HG03139 (cell line): ENCODE measurements at regions not wholly inside any gene's neighbourhood (a gene's known extent, or its start where the extent isn't known, plus 50 kb on each side); places are given as distances from the start of the nearest gene placed in this dataset.

ENCODE experiments used
- ATAC-seq: cut with Tn5 transposase; IDR thresholded peaks from one replicate; pipeline ENCODE4 v1.9.1; 2021; ENCODE audit not compliant: unreplicated experiment

DNA sequence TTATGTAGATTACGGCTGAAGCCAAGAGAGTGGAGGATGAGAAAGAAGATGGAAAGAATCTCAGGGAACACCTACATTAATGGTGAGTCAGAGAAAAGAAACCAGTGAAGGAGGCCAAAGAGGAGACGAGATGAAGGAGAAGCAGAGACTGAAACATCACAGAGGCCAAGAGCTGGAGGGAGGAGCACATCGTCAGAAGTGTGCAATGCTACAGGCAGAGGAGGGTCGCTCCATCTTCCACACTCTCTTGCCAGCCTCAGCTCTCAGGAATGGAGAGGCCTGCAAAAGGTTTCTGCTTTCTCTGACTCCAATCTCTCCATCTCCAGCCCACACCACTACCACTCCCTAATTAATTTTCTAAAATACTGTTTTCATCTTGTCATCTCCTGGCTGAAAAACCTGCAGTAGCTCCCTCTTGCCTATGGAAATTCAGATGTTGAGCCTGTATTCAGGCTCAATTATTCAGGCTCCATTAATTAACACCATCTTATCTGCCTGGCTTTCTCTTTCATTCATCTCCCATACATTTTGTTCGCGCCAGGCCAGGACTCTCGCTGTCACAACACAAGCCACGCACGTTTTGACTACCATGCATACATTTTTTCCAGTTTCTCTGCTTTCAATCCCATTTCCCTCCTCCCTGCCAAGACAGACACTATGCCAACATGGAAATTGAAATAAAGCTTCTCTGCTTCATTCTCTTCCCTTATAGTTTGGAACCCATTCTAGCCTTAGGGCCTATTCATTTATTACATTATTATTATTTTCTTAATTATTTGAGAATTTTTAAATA, 165.8 kb downstream of the INHBA start:
- no peak for ATAC-seq

DNA sequence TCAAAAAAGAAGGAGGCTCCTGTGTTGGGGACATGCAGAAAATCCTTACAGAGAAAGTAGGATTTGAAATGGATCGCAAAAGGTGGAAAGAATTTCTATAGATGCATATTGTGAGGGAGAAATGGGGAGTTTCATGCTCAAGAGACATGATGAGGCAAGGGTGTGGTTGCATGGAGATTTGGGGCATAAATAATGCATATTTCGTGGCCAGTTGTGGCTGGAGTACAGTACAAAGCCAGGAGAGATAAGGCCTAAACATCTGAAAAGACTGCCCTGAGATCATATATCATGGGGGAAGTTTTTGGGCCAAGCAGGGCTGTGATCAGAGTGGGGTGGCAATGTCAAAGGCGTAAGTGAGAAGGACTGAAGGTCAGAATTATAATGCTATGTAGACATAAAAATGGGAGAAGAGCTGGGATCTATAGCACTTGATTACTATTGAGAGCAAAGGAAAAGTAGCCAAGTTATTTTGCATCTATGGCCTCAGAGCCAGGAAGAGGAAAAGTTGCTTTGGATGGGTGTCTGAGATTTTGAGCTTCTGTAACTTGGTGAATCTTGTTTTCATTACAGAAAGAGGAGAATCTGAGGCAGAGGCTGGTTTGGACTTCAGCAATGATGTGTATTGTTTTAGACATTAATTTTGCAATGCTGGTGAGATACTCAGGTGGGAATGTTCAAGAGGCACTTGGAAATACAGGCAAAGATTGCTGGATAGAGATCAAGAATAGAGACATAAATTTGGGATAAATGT, 166.6 kb downstream of the INHBA start:
- ATAC-seq = no peak

DNA sequence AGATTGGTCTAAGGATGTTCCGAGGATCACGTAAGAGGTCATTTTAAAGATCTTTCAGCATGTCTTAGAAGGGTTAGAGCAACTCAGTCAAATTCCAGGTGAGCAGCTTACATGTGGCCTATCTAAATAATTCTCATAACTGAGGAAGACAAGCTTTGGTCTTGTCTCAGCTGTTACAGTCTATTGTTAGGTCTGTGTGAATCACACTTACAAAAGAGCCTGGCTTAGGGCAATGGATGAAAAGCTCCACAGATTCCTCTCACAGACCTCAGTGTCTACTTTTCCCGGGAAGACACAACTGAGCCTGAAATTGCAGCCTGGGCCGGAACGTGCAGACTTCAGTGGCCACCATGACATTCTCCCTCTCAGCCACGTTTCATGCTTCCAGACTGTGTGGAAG, 173.1 kb downstream of the INHBA start:
- ATAC-seq = no peak

DNA sequence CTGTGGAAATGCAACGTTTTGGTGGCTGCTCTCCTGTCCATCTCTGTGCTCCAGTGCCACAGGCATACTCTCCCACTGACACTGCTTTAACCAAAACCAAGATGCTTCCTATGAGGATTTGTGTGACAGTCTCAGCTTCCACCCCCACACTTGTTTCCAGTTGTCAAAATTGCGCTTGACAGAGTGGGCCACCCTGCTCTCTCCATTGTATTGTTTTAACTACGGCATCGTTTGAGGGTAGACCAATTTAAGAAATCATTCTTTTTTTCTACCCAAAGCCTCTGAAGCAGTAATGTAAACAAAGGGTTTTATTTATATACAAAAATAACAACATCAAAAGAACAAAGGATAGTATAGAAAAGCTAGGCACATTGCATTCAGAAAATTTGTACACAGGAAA, 178.0 kb downstream of the INHBA start:
- ATAC-seq = no peak

DNA sequence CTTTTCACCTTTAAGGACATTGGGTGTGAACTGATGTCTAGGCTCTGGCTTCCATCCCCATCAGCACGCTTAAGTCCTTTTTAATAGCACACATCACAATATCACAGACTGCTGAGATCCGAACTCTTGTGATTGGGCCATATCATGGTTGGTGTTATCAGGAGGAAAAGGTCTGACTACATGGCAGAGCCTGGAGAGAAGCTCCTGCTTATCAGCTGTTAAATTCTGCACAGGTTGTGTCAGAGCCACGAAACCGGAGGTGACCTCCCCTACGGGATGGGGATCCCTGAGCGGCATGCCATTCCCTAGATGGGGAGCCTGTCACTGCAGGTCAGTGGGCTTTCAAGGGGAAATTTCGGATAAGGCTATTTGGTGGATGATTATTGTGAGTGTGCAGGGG, 182.4 kb downstream of the INHBA start:
- no peak for ATAC-seq

DNA sequence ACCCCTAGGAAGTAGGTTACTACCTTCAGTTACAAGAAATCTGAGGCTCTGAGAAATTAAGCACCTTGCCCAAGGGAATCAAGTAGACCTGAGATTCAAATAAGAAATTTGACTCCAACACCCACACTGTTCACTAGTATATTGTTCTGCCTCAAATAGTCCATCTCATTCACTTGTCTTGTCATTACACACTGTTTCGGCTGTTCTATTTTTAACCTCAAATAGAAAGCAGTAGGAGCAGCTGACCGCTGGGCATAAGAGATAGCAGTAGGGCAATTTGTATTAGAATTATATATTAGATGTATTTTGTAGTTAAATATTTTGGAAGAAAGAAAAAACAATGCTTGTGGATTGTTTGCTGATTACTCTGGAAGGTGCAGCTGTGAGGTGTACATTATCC, 185.1 kb downstream of the INHBA start:
- no peak for ATAC-seq

DNA sequence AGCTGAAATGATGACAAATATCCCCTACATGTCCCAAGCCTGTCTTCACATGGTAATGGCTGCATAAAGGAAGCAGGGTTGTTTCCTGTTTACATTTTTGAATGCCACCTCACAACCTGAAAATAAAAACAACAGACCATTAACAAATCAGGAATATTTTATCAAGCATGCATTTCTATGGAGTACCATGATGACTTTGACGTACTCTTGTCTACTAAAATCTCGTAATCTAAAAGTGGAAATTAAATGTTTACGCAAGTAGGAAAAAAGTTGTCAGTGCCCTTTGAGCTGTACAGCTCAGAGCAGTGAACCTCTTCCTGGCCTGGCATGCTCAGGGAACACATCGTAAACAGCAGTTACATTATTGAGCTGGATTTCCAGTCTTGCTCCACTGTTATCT, 194.1 kb downstream of the INHBA start:
- no peak for ATAC-seq

DNA sequence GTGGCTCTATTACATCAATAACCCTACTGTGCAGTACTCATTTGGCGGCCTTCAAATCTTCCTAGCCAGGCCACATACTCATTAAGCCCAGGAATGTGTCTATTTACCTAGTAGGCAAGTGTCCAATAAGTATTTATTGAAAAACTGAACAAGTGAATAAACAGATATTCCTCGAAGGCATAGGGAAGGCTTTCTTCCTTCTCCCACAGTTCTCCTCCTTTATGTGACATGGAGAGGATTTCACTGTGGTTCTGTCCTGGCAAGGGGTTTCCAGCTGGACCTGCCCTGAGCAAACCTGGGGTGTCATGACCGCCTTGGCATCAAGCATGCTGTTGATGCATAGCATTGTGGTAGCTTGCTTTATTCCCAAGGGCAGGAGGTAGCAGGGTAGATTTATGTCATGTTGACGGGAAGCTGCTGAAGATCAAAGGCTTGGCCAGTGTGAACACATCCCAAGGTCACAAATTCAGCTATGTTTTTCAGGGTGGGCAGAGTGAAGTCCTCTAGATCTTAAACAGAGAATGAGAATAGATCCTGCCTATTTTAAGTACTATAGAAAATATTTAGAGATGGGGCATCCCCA, 195.1 kb downstream of the INHBA start:
- ATAC-seq = no peak

DNA sequence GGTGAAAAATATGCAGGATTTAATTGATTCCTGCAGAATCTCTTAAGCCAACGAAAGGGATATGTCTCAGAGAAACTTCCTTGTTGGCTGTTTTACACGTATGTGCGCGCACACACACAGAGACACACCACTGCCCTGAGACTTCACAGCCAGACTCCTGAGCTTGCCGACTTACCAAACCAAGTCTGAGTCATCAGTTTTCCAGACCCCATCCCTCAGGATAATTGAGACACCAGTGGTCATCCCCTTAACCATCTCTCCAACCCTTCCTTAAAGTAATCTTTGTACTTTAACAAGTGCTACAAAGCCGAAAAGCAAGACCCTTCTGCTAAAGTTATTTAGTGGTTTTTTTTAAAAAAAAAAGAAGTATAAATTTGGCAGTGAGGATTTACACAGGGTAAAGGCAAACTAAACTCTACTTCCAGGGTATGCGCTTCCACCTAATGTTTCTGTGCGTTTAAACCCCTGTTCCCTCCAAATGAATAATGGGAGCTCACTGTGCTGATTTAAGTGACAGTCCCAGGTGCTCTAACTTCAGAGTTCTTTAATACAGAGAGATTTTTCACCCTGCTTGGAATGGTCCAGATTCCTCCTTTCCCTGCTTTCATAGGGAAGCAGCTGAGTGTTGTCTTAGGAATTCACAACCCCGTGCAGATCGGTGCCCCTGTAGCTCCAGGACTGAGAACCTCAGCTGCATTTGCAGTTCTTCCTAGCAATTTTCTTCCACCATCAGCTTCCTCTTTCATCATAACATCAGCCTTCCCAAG, 198.5 kb downstream of the INHBA start:
- ATAC-seq = no peak

DNA sequence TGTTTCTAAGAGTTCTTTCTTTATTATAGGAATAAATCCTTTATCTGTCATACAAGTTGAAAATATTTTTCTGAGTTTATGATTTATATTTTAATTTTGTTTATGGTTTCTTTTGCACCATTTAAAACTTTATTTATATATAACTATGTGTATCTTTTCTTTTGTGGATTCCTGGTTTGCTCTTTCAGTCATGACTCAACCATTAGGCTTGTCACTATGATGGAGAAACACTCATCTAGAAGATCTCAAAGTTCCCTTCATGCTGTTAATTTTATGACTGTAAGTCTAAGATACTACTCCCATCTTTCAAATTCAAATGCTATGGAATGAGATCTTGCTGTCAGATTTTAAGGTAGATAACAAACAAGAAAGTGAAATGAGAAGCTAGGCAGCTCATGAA, 199.5 kb downstream of the INHBA start:
- ATAC-seq = no peak

DNA sequence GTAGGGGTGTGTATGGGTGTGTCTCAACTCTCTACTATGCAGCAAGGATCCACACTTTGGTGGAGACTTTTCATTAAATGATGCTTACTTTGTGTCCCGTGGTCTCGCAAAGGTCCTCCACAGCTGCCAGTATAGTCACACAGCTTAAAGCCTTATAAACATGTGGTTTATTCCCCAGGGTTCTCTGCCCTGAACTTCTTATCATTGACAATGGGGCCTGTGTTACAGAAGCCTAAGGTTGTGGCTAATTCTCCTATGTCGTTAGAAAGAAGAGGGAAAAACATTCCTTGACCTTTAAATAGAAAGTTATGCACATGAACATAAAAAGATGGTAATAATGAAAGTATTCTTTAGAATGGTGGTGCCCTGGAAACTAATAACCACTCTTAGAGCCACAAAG, 201.4 kb downstream of the INHBA start:
- no peak for ATAC-seq

DNA sequence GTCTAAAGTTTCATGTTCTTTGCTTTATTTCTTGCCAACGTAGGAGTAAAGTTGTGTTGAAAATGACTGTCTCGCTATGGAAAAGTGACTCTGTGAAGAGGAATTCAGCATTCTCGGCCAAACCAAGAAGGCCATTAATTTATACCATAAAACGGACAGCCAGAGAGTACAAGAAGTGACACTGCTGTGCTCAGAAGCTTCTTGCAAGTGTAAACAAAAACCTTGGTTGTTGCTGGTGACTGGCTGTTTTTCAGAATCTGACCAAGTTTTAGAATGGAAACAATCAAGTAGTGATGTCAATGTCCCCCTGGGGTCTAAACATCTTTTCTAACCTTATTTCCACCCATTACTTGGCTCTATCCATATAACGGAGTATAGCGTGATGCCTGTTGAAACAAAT, 201.9 kb downstream of the INHBA start:
- ATAC-seq = no peak

DNA sequence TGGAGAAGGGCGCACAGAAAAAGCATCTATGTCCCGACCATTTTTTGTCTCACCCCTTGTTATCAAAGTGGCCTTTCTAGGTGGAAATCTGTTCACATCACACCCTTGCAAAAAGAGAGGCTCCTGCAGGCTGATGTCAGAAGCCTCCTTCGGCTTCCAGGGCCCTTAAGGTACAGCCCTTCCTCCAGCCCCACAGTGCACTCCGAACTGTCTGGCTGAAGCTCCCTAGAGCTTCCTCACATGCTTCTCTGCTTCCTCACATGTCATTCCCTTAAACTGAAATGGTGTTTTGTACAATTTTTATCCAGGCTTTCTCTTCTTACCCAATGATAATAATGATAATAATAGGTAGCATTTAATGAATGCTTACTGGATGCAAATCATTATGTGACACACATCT, 210.3 kb downstream of the INHBA start:
- ATAC-seq = no peak

DNA sequence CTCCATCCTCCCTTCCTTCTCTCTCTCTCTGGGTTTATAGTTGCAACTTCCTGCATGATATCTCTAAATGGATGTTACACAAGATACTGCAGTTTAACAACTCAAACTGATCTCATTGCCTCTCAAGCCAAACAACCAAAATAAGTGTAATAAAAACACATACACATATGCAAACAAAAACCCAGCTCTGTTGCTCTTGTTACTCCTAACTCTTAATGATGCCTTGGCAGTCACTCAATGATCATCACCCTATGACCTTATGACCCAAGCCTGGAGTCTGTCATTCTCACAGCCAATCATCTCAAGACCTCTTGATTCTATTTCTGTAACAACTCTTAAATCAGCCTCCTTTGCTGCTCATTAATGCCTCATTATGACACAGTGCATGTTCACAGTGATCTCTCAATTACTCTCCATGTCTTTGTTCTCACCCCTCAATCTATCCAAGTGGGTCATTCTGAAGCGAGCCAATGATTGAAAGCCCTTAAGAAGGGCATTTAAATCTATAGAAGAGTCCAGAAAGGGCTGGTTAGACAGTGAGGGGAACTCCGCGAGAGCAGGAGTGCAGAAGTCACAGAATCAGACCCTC, 210.9 kb downstream of the INHBA start:
- no peak for ATAC-seq

DNA sequence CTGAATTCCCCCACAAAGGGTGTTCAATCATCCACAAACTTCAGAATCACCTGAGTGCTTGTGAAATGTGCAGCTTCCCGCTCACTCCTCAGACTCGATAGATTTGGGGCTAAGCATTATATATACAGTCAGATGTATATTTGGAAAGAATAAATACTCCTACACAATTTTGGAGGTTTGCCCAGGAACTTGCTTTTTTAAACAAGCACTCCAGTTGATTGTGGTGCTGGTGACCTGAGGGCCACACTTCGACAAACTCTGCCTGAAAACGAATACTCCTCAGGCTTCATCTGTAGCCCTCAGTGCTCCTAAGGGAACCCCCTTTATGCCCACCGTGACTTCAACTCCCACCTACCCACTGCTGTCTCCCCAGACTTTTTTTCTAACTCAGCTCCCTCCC, 211.6 kb downstream of the INHBA start:
- no peak for ATAC-seq

DNA sequence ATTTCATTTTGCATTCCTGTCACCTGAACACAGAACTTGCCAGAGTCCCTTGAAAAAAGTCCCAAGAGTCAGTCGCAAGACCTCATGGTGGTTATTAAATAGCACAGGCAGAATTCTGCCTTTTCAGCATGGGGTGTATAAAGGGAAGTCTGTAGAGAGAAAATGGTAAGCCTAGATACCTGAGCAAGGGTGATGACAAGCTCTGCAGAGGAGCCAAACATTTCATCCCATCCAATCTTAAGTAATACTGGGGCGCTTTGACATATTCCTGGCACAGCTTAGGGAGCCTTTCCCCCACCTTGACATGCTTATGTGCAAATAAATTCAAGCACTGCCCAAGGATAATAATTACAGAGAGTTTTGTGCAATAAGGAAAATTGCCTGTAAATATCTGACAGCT, 213.0 kb downstream of the INHBA start:
- no peak for ATAC-seq

DNA sequence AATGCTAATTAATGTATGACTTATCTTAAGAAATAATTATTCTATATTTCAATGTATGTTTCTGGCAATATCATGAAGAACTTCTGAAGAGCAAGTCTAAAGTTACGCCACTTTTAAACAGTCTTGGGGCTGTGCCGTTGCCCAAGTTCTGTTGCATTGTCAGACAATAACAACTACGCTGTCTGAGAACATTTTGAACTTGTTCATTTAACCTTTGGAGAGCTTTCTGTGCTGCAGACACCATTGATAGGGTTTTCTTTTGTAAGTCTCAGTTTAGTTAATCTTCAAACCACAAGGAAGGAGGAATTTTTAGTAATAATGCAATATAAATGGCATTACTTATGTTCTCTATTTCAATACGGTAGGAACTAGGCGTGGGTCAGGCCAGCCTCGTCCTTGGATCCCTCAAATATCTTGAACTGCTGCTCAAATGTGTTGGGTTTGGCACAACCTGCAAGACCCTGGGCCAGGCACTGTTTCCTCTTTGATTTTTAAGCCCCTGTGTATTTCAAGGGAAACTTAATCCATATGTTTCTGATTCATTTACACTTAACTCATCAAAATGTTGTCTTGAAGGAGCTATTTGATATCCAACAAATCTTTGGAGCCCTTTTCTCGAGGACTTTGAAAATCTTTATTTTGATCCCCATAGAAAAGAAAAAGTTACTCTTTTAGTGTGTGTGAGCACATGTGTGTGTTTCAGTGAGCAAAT, 215.5 kb downstream of the INHBA start:
- ATAC-seq = no peak

DNA sequence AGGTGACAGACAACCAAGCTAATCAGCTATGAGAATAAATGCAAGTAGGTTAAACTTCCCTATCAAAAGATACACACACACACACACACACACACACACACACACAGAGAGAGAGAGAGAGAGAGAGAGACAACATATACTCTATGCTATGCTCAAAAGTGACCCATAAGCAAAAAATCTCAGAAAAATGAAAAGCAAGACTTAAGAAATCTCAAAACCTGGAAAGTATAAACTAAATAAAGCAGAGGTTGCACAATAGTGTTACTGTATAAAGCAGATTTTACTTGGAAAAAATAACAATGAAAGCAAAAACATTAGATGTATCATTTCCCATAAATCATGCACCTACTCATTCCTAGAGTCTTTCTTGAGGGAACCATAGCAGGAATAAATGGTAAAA, 221.5 kb downstream of the INHBA start:
- ATAC-seq = no peak

DNA sequence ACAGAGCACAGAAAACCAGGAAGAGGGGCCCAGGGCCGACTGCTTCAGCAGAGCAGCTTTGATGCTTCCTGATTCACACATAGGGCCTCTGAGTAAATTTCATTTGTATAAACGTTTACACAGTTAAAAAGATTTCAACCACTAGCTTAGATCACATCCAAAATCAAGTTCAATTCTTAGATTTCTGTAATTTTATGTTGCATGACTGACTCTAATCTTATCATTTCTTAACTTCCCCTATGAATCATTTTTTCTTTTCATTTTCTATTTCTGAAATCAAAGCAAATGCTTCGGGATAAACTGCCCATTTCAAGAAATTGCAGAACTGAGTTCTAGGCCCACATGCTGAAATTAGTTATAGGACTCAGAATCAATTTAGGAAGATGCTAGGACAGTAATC, 224.7 kb downstream of the INHBA start:
- ATAC-seq = no peak

DNA sequence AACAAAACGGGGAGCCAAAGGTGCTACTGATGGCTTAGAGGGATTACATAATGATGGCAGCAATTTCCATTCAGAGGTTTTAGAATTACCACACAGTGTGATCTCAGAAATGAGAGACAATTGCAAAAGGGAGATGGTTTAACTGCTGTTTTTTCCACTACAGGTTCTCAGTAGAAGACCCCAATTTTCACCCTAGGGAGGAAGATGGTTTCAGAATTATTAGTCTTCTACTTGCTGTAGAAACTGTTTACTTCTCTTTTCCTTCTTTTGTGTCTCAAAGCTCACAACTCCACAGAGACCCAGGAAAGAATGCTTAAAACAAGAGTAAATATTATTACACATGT, 226.5 kb downstream of the INHBA start:
- no peak for ATAC-seq
